ENCODE measurements at regions not wholly inside any gene's neighbourhood (a gene's known extent, or its start where the extent isn't known, plus 50 kb on each side); places are given as distances from the start of the nearest gene placed in this dataset.
"Not testable (repeated sequence)": the region's sequence is repeated elsewhere in the genome, so short reads cannot be mapped to it uniquely, and the experiment has no call there.

- no peaks in the 10 kb centered on the region for H3K36me3 ChIP-seq
- WGBS, 3 donors: 53 to 59% (median 57%) methylated on average over 7 of the region's 7 CpGs
- no peaks in the 10 kb centered on the region for H3K9me3 ChIP-seq
- intact Hi-C loops (cut with DNase I): no loop called here
- no peak overlapping the region for H3K4me3 ChIP-seq
- no peak for DNase-seq
- no peak for TF ChIP-seq POLR2A (IDR thresholded peaks at IDR 0.05)
- TF ChIP-seq EP300 (IDR thresholded peaks at IDR 0.05): no peak
- TF ChIP-seq CTCF (IDR thresholded peaks at IDR 0.05): no peak
- no peak overlapping the region for H3K27ac ChIP-seq
- H3K4me1 ChIP-seq (ENCODE audit: insufficient read depth): no peaks in the 10 kb centered on the region
- no peaks in the 10 kb centered on the region for H3K27me3 ChIP-seq
Measured at GRCh38 chr7:6917258-6917657, 91.2 kb upstream of the CCZ1B start.

GRCh38 chr7:6919169-6919568 lies 93.1 kb upstream of the CCZ1B start:
- H3K4me3 ChIP-seq; H3K9me3 ChIP-seq; H3K27ac ChIP-seq; intact Hi-C loops (cut with DNase I); H3K4me1 ChIP-seq (ENCODE audit: insufficient read depth); H3K36me3 ChIP-seq; H3K27me3 ChIP-seq; DNase-seq: not testable (repeated sequence)
- WGBS, 3 donors: 87 to 91% (median 88%) methylated on average over 7 to 9 of the region's 9 CpGs

GRCh38 chr7:6924523-6924922 lies 98.4 kb upstream of the CCZ1B start:
- H3K4me1 ChIP-seq (ENCODE audit: insufficient read depth); H3K36me3 ChIP-seq; intact Hi-C loops (cut with DNase I); DNase-seq; H3K9me3 ChIP-seq; H3K4me3 ChIP-seq; H3K27me3 ChIP-seq; H3K27ac ChIP-seq: not testable (repeated sequence)
- WGBS, 3 donors: 90 to 97% (median 93%) methylated on average over 8 to 10 of the region's 10 CpGs

- WGBS, 3 donors: 75 to 79% (median 79%) methylated on average over 25 to 26 of the region's 26 CpGs
- H3K27me3 ChIP-seq; H3K4me1 ChIP-seq (ENCODE audit: insufficient read depth): not testable (repeated sequence)
Measured at GRCh38 chr7:6926193-6927174, 100.4 kb upstream of the CCZ1B start.

GRCh38 chr7:6927643-6928042 lies 101.6 kb upstream of the CCZ1B start:
- H3K4me1 ChIP-seq (ENCODE audit: insufficient read depth); H3K36me3 ChIP-seq; H3K9me3 ChIP-seq; H3K4me3 ChIP-seq; H3K27me3 ChIP-seq; DNase-seq; H3K27ac ChIP-seq; intact Hi-C loops (cut with DNase I): not testable (repeated sequence)
- 72 to 88% (median 74%) methylated on average over 8 of the region's 8 CpGs for WGBS, 3 donors

More at GRCh38 chr7:6926193-6927174, 100.4 kb upstream of the CCZ1B start:
- intact Hi-C loops (cut with DNase I); H3K36me3 ChIP-seq; H3K9me3 ChIP-seq; DNase-seq; H3K27ac ChIP-seq; H3K4me3 ChIP-seq: not testable (repeated sequence)

- H3K27ac ChIP-seq; H3K4me1 ChIP-seq (ENCODE audit: insufficient read depth); intact Hi-C loops (cut with DNase I); H3K27me3 ChIP-seq; H3K9me3 ChIP-seq; DNase-seq; H3K4me3 ChIP-seq; H3K36me3 ChIP-seq: not testable (repeated sequence)
- WGBS, 3 donors: 79 to 85% (median 84%) methylated on average over 7 of the region's 7 CpGs
Measured at GRCh38 chr7:6929588-6929987, 103.5 kb upstream of the CCZ1B start.

GRCh38 chr7:6930081-6930635 lies 104.1 kb upstream of the CCZ1B start:
- H3K4me3 ChIP-seq; H3K27ac ChIP-seq; H3K36me3 ChIP-seq; DNase-seq; intact Hi-C loops (cut with DNase I); H3K9me3 ChIP-seq; H3K4me1 ChIP-seq (ENCODE audit: insufficient read depth); H3K27me3 ChIP-seq: not testable (repeated sequence)
- WGBS, 3 donors: 72 to 78% (median 77%) methylated on average over 7 of the region's 7 CpGs

- H3K4me3 ChIP-seq; H3K36me3 ChIP-seq; H3K27ac ChIP-seq; H3K4me1 ChIP-seq (ENCODE audit: insufficient read depth); intact Hi-C loops (cut with DNase I); H3K27me3 ChIP-seq; H3K9me3 ChIP-seq: not testable (repeated sequence)
- WGBS, 3 donors: 1 to 5% (median 5%) methylated on average over 9 to 11 of the region's 11 CpGs
- peak in 3 of 5 donors; percentile 26 to 58 (median 36) for DNase-seq
Measured at GRCh38 chr7:6930787-6931186, 104.7 kb upstream of the CCZ1B start.

GRCh38 chr7:6931456-6931855 lies 105.4 kb upstream of the CCZ1B start:
- not testable (repeated sequence) for H3K9me3 ChIP-seq

GRCh38 chr7:6933954-6934632 lies 108.0 kb upstream of the CCZ1B start:
- H3K4me3 ChIP-seq; H3K9me3 ChIP-seq; H3K27me3 ChIP-seq; H3K27ac ChIP-seq; DNase-seq; H3K36me3 ChIP-seq; H3K4me1 ChIP-seq (ENCODE audit: insufficient read depth); intact Hi-C loops (cut with DNase I): not testable (repeated sequence)
- 87 to 89% (median 88%) methylated on average over 13 to 17 of the region's 17 CpGs for WGBS, 3 donors

More at GRCh38 chr7:6931456-6931855, 105.4 kb upstream of the CCZ1B start:
- DNase-seq; H3K27ac ChIP-seq; H3K4me1 ChIP-seq (ENCODE audit: insufficient read depth); intact Hi-C loops (cut with DNase I); H3K27me3 ChIP-seq; H3K36me3 ChIP-seq; H3K4me3 ChIP-seq: not testable (repeated sequence)
- 56 to 74% (median 69%) methylated on average over 3 to 7 of the region's 7 CpGs for WGBS, 3 donors

Measured in ovary (tissue), 7 donors.